ENCODE measurements at regions not wholly inside any gene's neighbourhood (a gene's known extent, or its start where the extent isn't known, plus 50 kb on each side); places are given as distances from the start of the nearest gene placed in this dataset.

DNA sequence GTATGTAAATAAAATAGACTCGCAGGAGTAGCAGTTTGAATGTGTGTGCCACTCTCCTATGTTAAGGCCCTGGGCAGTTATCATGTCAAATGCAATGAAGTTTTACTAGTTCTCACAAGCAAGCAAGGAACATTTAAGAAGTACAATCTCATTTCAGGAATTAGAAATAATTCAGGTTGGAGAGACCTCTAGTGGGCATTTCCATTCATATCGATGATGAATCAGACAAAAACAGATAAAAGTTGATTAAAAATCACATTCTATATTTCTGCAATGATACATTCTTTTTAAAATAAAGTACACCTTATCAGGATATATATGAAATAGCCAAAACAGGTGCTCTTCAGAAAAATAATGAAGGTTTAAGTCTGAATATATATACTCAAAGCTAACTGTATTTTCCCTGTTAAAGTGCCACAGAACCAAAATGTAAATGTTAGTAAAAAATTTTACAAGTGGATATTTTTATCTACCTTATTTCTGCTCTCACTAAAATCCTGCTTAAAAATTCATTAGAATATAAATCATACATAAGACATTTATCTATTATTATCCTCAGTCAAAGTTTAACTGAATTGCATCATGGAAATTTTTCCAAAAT is 492.4 kb upstream of the FRG2C start:
- no peaks in the 10 kb centered on the region for H3K27me3 ChIP-seq
- TF ChIP-seq, protein P1, sequence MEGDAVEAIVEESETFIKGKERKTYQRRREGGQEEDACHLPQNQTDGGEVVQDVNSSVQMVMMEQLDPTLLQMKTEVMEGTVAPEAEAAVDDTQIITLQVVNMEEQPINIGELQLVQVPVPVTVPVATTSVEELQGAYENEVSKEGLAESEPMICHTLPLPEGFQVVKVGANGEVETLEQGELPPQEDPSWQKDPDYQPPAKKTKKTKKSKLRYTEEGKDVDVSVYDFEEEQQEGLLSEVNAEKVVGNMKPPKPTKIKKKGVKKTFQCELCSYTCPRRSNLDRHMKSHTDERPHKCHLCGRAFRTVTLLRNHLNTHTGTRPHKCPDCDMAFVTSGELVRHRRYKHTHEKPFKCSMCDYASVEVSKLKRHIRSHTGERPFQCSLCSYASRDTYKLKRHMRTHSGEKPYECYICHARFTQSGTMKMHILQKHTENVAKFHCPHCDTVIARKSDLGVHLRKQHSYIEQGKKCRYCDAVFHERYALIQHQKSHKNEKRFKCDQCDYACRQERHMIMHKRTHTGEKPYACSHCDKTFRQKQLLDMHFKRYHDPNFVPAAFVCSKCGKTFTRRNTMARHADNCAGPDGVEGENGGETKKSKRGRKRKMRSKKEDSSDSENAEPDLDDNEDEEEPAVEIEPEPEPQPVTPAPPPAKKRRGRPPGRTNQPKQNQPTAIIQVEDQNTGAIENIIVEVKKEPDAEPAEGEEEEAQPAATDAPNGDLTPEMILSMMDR (IDR thresholded peaks at IDR 0.05; ENCODE audit: low read depth, low read length) = peak; percentile 36
- no peak overlapping the region for H3K4me3 ChIP-seq (ENCODE audit: low read depth, low read length)
- no peaks in the 10 kb centered on the region for H3K4me1 ChIP-seq
- H3K9me3 ChIP-seq = no peaks in the 10 kb centered on the region
- DNase-seq = no peak
- H3K36me3 ChIP-seq = no peaks in the 10 kb centered on the region

DNA sequence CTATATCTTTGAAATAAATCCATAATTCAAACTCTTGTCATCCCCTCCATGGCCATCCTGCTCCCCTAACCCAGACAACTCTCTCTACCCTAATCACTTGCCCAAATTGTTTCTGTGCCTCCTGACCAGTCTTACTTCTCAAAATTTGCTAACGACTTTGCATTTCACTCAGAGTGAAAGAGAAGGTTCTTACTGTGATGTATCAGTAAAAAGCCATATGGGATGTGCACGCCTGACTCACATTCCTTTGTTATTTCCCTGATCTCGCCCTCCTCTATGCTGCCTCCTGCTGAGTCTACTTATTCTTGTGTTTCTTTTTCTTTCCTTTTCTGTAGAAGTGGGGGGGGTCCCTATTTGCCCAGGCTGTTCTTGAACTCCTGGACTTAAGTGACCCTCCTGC is 487.2 kb upstream of the FRG2C start:
- Histone ChIP-seq H3K27me3 (no peaks in the 10 kb centered on the region), H3K4me3 (ENCODE audit: low read depth, low read length) (no peak overlapping the region), H3K36me3 (no peaks in the 10 kb centered on the region), H3K9me3 (no peaks in the 10 kb centered on the region), H3K4me1 (no peaks in the 10 kb centered on the region)
- TF ChIP-seq, protein P1 (IDR thresholded peaks at IDR 0.05; ENCODE audit: low read depth, low read length) = no peak
- no peak for DNase-seq

DNA sequence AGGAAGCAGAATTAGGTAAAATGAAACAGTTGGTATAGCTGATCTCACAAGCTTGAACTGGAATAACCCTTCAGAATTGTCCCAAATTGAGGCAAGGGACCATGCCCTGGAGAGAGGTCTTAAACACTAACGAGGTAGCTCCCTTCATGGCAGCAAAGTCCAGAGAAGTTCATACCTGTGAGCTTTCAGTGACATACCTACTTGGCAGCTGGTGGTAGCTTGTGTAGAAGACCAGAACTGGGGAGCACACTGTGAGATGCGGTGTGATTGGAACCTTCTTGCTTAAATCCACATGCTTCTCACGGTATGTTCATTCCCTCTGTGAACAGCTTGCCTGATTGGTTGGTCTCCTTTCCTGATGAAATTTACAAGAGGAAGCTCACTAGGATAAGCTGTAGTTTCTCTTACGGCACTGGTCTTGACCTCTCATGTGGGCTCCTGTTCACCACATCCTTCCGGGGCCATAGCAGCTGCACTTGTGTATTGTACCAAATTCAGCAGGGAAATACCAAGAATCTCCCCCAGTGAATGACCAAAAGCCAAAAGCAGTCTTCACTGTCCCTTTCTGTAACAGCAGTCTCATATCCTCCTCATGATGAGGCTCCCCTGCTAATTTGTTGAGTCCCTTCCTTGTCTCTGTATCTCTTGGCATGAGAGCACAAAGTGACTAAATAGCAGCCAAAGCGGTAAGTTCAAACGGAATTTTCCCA is 483.7 kb upstream of the FRG2C start:
- DNase-seq = no peak
- TF ChIP-seq, protein P1 (IDR thresholded peaks at IDR 0.05; ENCODE audit: low read depth, low read length) = no peak
- Histone ChIP-seq H3K9me3 (no peaks in the 10 kb centered on the region), H3K36me3 (no peaks in the 10 kb centered on the region), H3K4me3 (ENCODE audit: low read depth, low read length) (no peak overlapping the region), H3K27me3 (no peaks in the 10 kb centered on the region), H3K4me1 (no peaks in the 10 kb centered on the region)

- DNase-seq = no peak
- H3K4me3 ChIP-seq (ENCODE audit: low read depth, low read length) = no peak overlapping the region
- TF ChIP-seq, protein P1 (IDR thresholded peaks at IDR 0.05; ENCODE audit: low read depth, low read length) = no peak
- H3K9me3 ChIP-seq = no peaks in the 10 kb centered on the region
- no peaks in the 10 kb centered on the region for H3K36me3 ChIP-seq
- no peaks in the 10 kb centered on the region for H3K27me3 ChIP-seq
- no peaks in the 10 kb centered on the region for H3K4me1 ChIP-seq
These were observed 483.2 kb upstream of the FRG2C start for GRCh38 chr3:75180945-75181298.

- no peak for DNase-seq
- H3K27me3 ChIP-seq = no peaks in the 10 kb centered on the region
- H3K36me3 ChIP-seq = no peaks in the 10 kb centered on the region
- H3K4me3 ChIP-seq (ENCODE audit: low read depth, low read length) = no peak overlapping the region
- no peaks in the 10 kb centered on the region for H3K9me3 ChIP-seq
- no peaks in the 10 kb centered on the region for H3K4me1 ChIP-seq
- TF ChIP-seq, protein P1 (IDR thresholded peaks at IDR 0.05; ENCODE audit: low read depth, low read length) = no peak
These were observed 475.2 kb upstream of the FRG2C start for GRCh38 chr3:75188962-75189361.

DNA sequence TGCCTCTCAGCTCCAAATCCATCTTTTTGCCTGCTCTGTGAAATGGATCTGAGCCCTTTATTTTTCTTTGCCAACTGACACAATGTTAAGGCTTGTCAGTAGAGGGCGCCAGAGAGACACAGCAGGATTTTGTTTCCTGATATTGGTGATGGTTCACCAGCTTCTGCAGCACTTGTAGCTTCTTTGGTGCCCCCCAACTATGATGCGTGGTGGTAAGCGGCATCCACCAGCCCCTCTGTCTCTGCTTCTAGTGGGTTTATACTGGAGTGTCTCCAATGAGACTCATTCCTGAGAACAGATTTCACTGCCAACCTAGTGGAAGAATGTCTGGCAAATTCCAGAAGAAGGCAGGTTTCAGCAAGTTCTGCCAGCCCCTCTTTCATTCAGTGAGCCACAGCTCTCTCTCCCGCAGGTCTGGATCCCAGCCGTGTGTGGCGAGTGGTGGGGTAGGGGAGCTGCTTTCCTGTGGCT is 471.9 kb upstream of the FRG2C start:
- H3K9me3 ChIP-seq = no peaks in the 10 kb centered on the region
- H3K27me3 ChIP-seq = no peaks in the 10 kb centered on the region
- TF ChIP-seq, protein P1 (IDR thresholded peaks at IDR 0.05; ENCODE audit: low read depth, low read length) = peak; percentile 96
- H3K36me3 ChIP-seq = no peaks in the 10 kb centered on the region
- peak; percentile 64 for DNase-seq
- no peak overlapping the region for H3K4me3 ChIP-seq (ENCODE audit: low read depth, low read length)
- no peaks in the 10 kb centered on the region for H3K4me1 ChIP-seq
